ENCODE measurements at regions not wholly inside any gene's neighbourhood (a gene's known extent, or its start where the extent isn't known, plus 50 kb on each side); places are given as distances from the start of the nearest gene placed in this dataset.
"Not testable (repeated sequence)": the region's sequence is repeated elsewhere in the genome, so short reads cannot be mapped to it uniquely, and the experiment has no call there.

- Mint-ChIP-seq H3K36me3 (ENCODE audit: low read depth) (no peaks in the 10 kb centered on the region), H3K27me3 (no peaks in the 10 kb centered on the region), H3K9me3 (peaks cover 19% of the 10 kb centered on the region), H3K4me1 (no peaks in the 10 kb centered on the region), H3K27ac (no peak overlapping the region), H3K4me3 (no peak overlapping the region)
- DNase-seq (no peak), ATAC-seq (ENCODE audit: low read depth) (no peak)
- TF ChIP-seq CTCF (IDR thresholded peaks at IDR 0.05): no peak
- ChIA-PET POLR2A (no interaction called here), CTCF (no interaction called here)
- intact Hi-C loops (cut with micrococcal nuclease): no loop called here
Measured at GRCh38 chr11:49442669-49443068, 234.3 kb upstream of the FOLH1 start.

GRCh38 chr11:49439901-49440300 is 231.5 kb upstream of the FOLH1 start:
- H3K36me3 Mint-ChIP-seq (ENCODE audit: low read depth); CTCF ChIA-PET; intact Hi-C loops (cut with micrococcal nuclease); H3K27ac Mint-ChIP-seq; ATAC-seq (ENCODE audit: low read depth); POLR2A ChIA-PET; H3K9me3 Mint-ChIP-seq; DNase-seq; H3K27me3 Mint-ChIP-seq; H3K4me1 Mint-ChIP-seq; H3K4me3 Mint-ChIP-seq: not testable (repeated sequence)

GRCh38 chr11:49434308-49434707 is 225.9 kb upstream of the FOLH1 start:
- intact Hi-C loops (cut with micrococcal nuclease); H3K4me1 Mint-ChIP-seq; H3K9me3 Mint-ChIP-seq; POLR2A ChIA-PET; CTCF ChIA-PET; H3K27ac Mint-ChIP-seq; DNase-seq; H3K27me3 Mint-ChIP-seq; ATAC-seq (ENCODE audit: low read depth); H3K36me3 Mint-ChIP-seq (ENCODE audit: low read depth); H3K4me3 Mint-ChIP-seq: not testable (repeated sequence)

- ATAC-seq (ENCODE audit: low read depth): no peak
- Mint-ChIP-seq H3K27ac (no peak overlapping the region), H3K27me3 (no peaks in the 10 kb centered on the region), H3K4me1 (no peaks in the 10 kb centered on the region), H3K4me3 (no peak overlapping the region), H3K9me3 (peaks cover 8% of the 10 kb centered on the region), H3K36me3 (ENCODE audit: low read depth) (no peaks in the 10 kb centered on the region)
- intact Hi-C loops (cut with micrococcal nuclease): no loop called here
- TF ChIP-seq CTCF (IDR thresholded peaks at IDR 0.05): no peak
- POLR2A ChIA-PET: no interaction called here
- no peak for DNase-seq
- CTCF ChIA-PET: no interaction called here
Measured at GRCh38 chr11:49432242-49432848, 223.9 kb upstream of the FOLH1 start.

- peaks cover 7% of the 10 kb centered on the region for H3K9me3 Mint-ChIP-seq
Measured at GRCh38 chr11:49424136-49424535, 215.7 kb upstream of the FOLH1 start.

GRCh38 chr11:49418877-49419276 is 210.5 kb upstream of the FOLH1 start:
- POLR2A ChIA-PET; DNase-seq; ATAC-seq (ENCODE audit: low read depth); CTCF ChIA-PET; H3K27ac Mint-ChIP-seq; H3K9me3 Mint-ChIP-seq; H3K36me3 Mint-ChIP-seq (ENCODE audit: low read depth); H3K4me3 Mint-ChIP-seq; H3K27me3 Mint-ChIP-seq; H3K4me1 Mint-ChIP-seq; intact Hi-C loops (cut with micrococcal nuclease): not testable (repeated sequence)

More at GRCh38 chr11:49424136-49424535, 215.7 kb upstream of the FOLH1 start:
- CTCF ChIA-PET: no interaction called here
- no peaks in the 10 kb centered on the region for H3K36me3 Mint-ChIP-seq (ENCODE audit: low read depth)
- no peaks in the 10 kb centered on the region for H3K4me1 Mint-ChIP-seq
- no peak for ATAC-seq (ENCODE audit: low read depth)
- DNase-seq: no peak
- intact Hi-C loops (cut with micrococcal nuclease): no loop called here
- H3K4me3 Mint-ChIP-seq: no peak overlapping the region
- H3K27me3 Mint-ChIP-seq: no peaks in the 10 kb centered on the region
- TF ChIP-seq CTCF (IDR thresholded peaks at IDR 0.05): no peak
- no peak overlapping the region for H3K27ac Mint-ChIP-seq
- POLR2A ChIA-PET: no interaction called here

- ChIA-PET CTCF (no interaction called here), POLR2A (no interaction called here)
- ATAC-seq (ENCODE audit: low read depth) (no peak), DNase-seq (no peak)
- H3K4me3 Mint-ChIP-seq: no peak overlapping the region
- TF ChIP-seq CTCF (IDR thresholded peaks at IDR 0.05): no peak
- no peaks in the 10 kb centered on the region for H3K36me3 Mint-ChIP-seq (ENCODE audit: low read depth)
- H3K27me3 Mint-ChIP-seq: no peaks in the 10 kb centered on the region
- peaks cover 3% of the 10 kb centered on the region for H3K9me3 Mint-ChIP-seq
- H3K27ac Mint-ChIP-seq: no peak overlapping the region
- intact Hi-C loops (cut with micrococcal nuclease): no loop called here
- H3K4me1 Mint-ChIP-seq: no peaks in the 10 kb centered on the region
Measured at GRCh38 chr11:49405743-49406142, 197.3 kb upstream of the FOLH1 start.

GRCh38 chr11:49395789-49396188 is 187.4 kb upstream of the FOLH1 start:
- ATAC-seq (ENCODE audit: low read depth); H3K4me3 Mint-ChIP-seq; H3K4me1 Mint-ChIP-seq; H3K36me3 Mint-ChIP-seq (ENCODE audit: low read depth); POLR2A ChIA-PET; H3K27me3 Mint-ChIP-seq; intact Hi-C loops (cut with micrococcal nuclease); H3K9me3 Mint-ChIP-seq; H3K27ac Mint-ChIP-seq; CTCF ChIA-PET; DNase-seq: not testable (repeated sequence)

- intact Hi-C loops (cut with micrococcal nuclease); H3K27ac Mint-ChIP-seq; H3K27me3 Mint-ChIP-seq; POLR2A ChIA-PET; H3K4me1 Mint-ChIP-seq; H3K36me3 Mint-ChIP-seq (ENCODE audit: low read depth); CTCF ChIA-PET; H3K9me3 Mint-ChIP-seq; ATAC-seq (ENCODE audit: low read depth); H3K4me3 Mint-ChIP-seq; DNase-seq: not testable (repeated sequence)
Measured at GRCh38 chr11:49390362-49390761, 182.0 kb upstream of the FOLH1 start.

Data from activated B cell treated with CpG ODN at 0.5 μM for 24 hours (primary cell).